Breast epithelium (tissue), 4 donors: ENCODE measurements at regions not wholly inside any gene's neighbourhood (a gene's known extent, or its start where the extent isn't known, plus 50 kb on each side); places are given as distances from the start of the nearest gene placed in this dataset.

Experiments used
- DNase-seq, 2 donors: peaks; one replicate each; pipeline ENCODE4 v3.0.0-alpha.2; 2019; ENCODE audit warnings: low spot score in 2 of 2
- H3K27ac ChIP-seq, 2 donors: fragments of 200-600 bp; sonication (generic) in 1 of 2; one replicate each; pipeline ENCODE4 v1.5.1; 2016 to 2019; ENCODE audit warnings: mild to moderate bottlenecking in 1 of 2
- H3K27me3 ChIP-seq, 2 donors: fragments of 200-600 bp; sonication (generic) in 1 of 2; one replicate each; pipeline versions ENCODE4 v1.5.1 to v1.6.0; 2017 to 2019; ENCODE audit warnings: control low read depth in 1 of 2, mild to moderate bottlenecking in 1 of 2
- H3K36me3 ChIP-seq: fragments of 200-600 bp; one replicate; pipeline ENCODE4 v1.5.1; 2019
- H3K4me1 ChIP-seq, 2 donors: fragments of 200-600 bp; sonication (generic); one replicate each; pipeline ENCODE4 v1.5.1; 2016 to 2019; ENCODE audit warnings: control low read depth in 1 of 2
- H3K4me3 ChIP-seq, 3 donors: fragments of 200-600 bp; sonication (generic); 1 replicate in 2 of 3; 2 replicates in 1 of 3; pipeline ENCODE4 v1.5.1; 2016 to 2019; ENCODE audit warnings: mild to moderate bottlenecking in 3 of 3, moderate library complexity in 2 of 3
- H3K9me3 ChIP-seq, 2 donors: fragments of 200-600 bp; sonication (generic) in 1 of 2; one replicate each; pipeline ENCODE4 v1.5.1; 2016 to 2019; ENCODE audit warnings: control low read depth in 1 of 2
- POLR2A ChIP-seq: fragments of 450-650 bp; IDR thresholded peaks from one replicate; pipeline ENCODE4 v1.6.1; 2016; ENCODE audit warnings: antibody characterized with exemption, mild to moderate bottlenecking, moderate library complexity
- POLR2AphosphoS5 ChIP-seq, 3 donors: sonication (generic); formaldehyde crosslinking; IDR thresholded peaks; one replicate each; pipeline ENCODE4 v1.6.1; 2017; ENCODE audit warnings: antibody characterized with exemption in 3 of 3
- intact Hi-C: fragments of 100-400 bp; cut with DNase I; formaldehyde crosslinking; loops from one replicate; pipeline ENCODE4 v1.15.1; 2023; ENCODE audit warnings: low total_unique reads
- TF ChIP-seq, protein P1 (sequence below), 3 donors: fragments of 450-650 bp; IDR thresholded peaks; one replicate each; pipeline ENCODE4 v1.5.1; 2016 to 2017; ENCODE audit warnings: antibody characterized with exemption in 3 of 3, mild to moderate bottlenecking in 3 of 3, moderate library complexity in 3 of 3

GRCh38 chr6:139528471-139528870, 154.0 kb upstream of the CITED2 start:
- Histone ChIP-seq H3K36me3 (no peaks in the 10 kb centered on the region), H3K27me3 (no peaks in the 10 kb centered on the region), H3K9me3 (no peaks in the 10 kb centered on the region), H3K27ac (no peak overlapping the region), H3K4me1 (no peaks in the 10 kb centered on the region), H3K4me3 (no peak overlapping the region)
- TF ChIP-seq POLR2AphosphoS5 (IDR thresholded peaks at IDR 0.05) = no peak
- TF ChIP-seq POLR2A = no peak
- TF ChIP-seq, protein P1, sequence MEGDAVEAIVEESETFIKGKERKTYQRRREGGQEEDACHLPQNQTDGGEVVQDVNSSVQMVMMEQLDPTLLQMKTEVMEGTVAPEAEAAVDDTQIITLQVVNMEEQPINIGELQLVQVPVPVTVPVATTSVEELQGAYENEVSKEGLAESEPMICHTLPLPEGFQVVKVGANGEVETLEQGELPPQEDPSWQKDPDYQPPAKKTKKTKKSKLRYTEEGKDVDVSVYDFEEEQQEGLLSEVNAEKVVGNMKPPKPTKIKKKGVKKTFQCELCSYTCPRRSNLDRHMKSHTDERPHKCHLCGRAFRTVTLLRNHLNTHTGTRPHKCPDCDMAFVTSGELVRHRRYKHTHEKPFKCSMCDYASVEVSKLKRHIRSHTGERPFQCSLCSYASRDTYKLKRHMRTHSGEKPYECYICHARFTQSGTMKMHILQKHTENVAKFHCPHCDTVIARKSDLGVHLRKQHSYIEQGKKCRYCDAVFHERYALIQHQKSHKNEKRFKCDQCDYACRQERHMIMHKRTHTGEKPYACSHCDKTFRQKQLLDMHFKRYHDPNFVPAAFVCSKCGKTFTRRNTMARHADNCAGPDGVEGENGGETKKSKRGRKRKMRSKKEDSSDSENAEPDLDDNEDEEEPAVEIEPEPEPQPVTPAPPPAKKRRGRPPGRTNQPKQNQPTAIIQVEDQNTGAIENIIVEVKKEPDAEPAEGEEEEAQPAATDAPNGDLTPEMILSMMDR (IDR thresholded peaks at IDR 0.05) = no peak
- intact Hi-C loops = no loop called here
- DNase-seq = no peak

DNA sequence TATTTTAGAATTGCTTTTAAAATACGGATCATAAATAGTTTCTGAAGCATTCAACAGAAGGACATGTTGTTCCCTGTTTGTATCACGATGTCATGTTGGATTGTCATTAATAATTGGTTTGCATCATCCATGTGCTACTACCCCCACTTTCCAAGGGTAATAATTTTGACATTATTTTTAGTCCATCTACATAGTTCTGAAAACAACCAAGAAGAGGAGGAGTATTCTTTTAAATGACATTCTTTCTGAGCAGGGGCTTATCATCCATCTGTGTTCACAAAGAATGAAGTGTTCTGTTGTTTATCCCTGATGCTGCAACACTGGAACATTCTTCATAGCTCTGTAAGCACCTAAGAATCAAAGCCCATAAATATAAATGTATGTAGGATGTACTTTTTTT, 151.0 kb upstream of the CITED2 start:
- Histone ChIP-seq H3K27me3 (no peaks in the 10 kb centered on the region), H3K27ac (no peak overlapping the region), H3K36me3 (no peaks in the 10 kb centered on the region), H3K4me3 (no peak overlapping the region), H3K9me3 (no peaks in the 10 kb centered on the region), H3K4me1 (no peaks in the 10 kb centered on the region)
- intact Hi-C loops = no loop called here
- peak in 1 of 3 donors; percentile 71 for TF ChIP-seq POLR2AphosphoS5 (IDR thresholded peaks at IDR 0.05)
- no peak for TF ChIP-seq POLR2A
- TF ChIP-seq, protein P1 (IDR thresholded peaks at IDR 0.05) = no peak
- no peak for DNase-seq

DNA sequence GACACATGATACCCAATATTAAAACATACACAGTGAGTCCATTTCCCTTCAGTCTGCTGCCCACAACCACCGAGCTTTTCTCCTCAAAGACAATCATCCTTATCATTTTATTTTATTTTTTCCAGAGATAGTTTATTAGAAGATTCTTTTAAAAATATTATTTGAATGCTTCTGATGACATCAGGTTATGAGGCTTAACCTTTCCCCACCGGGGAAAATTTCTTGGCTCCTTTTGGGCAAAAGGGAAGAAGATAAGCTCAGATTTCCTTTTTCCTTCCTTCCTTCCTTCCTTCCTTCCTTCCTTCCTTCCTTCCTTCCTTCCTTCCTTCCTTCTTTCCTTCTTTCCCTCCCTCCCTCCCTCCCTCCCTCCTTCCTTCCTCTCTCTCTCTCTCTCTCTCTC, 149.5 kb upstream of the CITED2 start:
- Histone ChIP-seq H3K4me1 (no peaks in the 10 kb centered on the region), H3K27me3 (no peaks in the 10 kb centered on the region), H3K36me3 (no peaks in the 10 kb centered on the region), H3K9me3 (no peaks in the 10 kb centered on the region), H3K27ac (no peak overlapping the region), H3K4me3 (no peak overlapping the region)
- intact Hi-C loops = no loop called here
- DNase-seq = no peak
- TF ChIP-seq POLR2AphosphoS5 (IDR thresholded peaks at IDR 0.05) (no peak), POLR2A (no peak)
- TF ChIP-seq, protein P1 (IDR thresholded peaks at IDR 0.05) = no peak

DNA sequence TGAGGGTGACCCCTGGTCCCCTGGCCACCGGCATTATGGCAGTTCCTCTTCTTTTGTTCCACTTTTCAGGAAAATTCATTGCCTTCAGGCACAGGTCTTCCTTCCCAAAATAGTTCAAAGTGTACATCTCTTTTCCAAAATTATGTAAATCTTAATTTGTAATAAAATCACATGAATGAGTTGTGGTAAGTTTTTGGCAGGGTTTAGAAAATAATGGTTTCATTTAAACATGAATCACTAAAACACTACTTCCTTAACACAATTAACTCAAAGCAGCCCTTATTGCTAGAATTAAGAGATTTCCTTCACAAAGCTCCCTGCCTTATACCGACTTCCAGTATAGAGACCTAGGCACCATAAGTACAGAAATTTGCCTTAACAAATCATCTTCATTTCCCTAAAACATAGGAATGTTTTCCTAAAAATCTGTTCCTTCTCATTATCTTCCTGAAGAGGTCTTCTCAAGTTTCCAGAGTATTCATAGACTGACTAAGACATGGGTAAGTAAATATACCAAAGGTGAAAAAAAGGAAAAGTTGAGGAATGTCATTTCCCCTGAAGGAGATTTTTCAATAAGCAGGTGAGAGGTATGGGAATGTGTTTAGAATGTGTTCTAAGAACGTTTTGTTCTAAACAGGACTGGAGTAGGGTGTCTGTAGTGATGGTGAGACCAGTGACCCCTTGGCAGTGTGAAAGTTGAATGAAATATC, 148.2 kb upstream of the CITED2 start:
- no peak for TF ChIP-seq POLR2AphosphoS5 (IDR thresholded peaks at IDR 0.05)
- no peak for TF ChIP-seq POLR2A
- TF ChIP-seq, protein P1 (IDR thresholded peaks at IDR 0.05) = no peak
- Histone ChIP-seq H3K27ac (no peak overlapping the region), H3K9me3 (no peaks in the 10 kb centered on the region), H3K4me1 (no peaks in the 10 kb centered on the region), H3K4me3 (no peak overlapping the region), H3K27me3 (no peaks in the 10 kb centered on the region), H3K36me3 (no peaks in the 10 kb centered on the region)
- intact Hi-C loops = no loop called here
- no peak for DNase-seq

- no peaks in the 10 kb centered on the region for H3K4me1 ChIP-seq
- H3K4me3 ChIP-seq = no peak overlapping the region
- intact Hi-C loops = no loop called here
- no peaks in the 10 kb centered on the region for H3K9me3 ChIP-seq
- no peaks in the 10 kb centered on the region for H3K27me3 ChIP-seq
- no peak for DNase-seq
- TF ChIP-seq, protein P1 (IDR thresholded peaks at IDR 0.05) = no peak
- no peak for TF ChIP-seq POLR2A
- no peak for TF ChIP-seq POLR2AphosphoS5 (IDR thresholded peaks at IDR 0.05)
- no peak overlapping the region for H3K27ac ChIP-seq
- no peaks in the 10 kb centered on the region for H3K36me3 ChIP-seq
Observed at GRCh38 chr6:139521338-139521737, 146.9 kb upstream of the CITED2 start.
